ENCODE measurements at regions not wholly inside any gene's neighbourhood (a gene's known extent, or its start where the extent isn't known, plus 50 kb on each side); places are given as distances from the start of the nearest gene placed in this dataset.

GRCh38 chr1:216836316-216836715 lies 113.1 kb upstream of the ESRRG start:
- H3K4me3 ChIP-seq (ENCODE audit: low read depth, low read length), result no peak overlapping the region
- TF ChIP-seq CTCF (IDR thresholded peaks at IDR 0.05; ENCODE audit: low read depth, low read length, missing control alignments), result no peak
- no peak for DNase-seq (ENCODE audit: low read depth)

GRCh38 chr1:216833509-216833908 lies 110.3 kb upstream of the ESRRG start:
- no peak for TF ChIP-seq CTCF (IDR thresholded peaks at IDR 0.05; ENCODE audit: low read depth, low read length, missing control alignments)
- H3K4me3 ChIP-seq (ENCODE audit: low read depth, low read length), result no peak overlapping the region
- no peak for DNase-seq (ENCODE audit: low read depth)

- no peak for DNase-seq (ENCODE audit: low read depth)
- H3K4me3 ChIP-seq (ENCODE audit: low read depth, low read length), result no peak overlapping the region
- TF ChIP-seq CTCF (IDR thresholded peaks at IDR 0.05; ENCODE audit: low read depth, low read length, missing control alignments), result no peak
Observed at GRCh38 chr1:216832192-216832591, 109.0 kb upstream of the ESRRG start.

GRCh38 chr1:216830424-216831210 lies 107.4 kb upstream of the ESRRG start:
- no peak overlapping the region for H3K4me3 ChIP-seq (ENCODE audit: low read depth, low read length)
- TF ChIP-seq CTCF (IDR thresholded peaks at IDR 0.05; ENCODE audit: low read depth, low read length, missing control alignments), result no peak
- no peak for DNase-seq (ENCODE audit: low read depth)

GRCh38 chr1:216827251-216827650 lies 104.0 kb upstream of the ESRRG start:
- TF ChIP-seq CTCF (IDR thresholded peaks at IDR 0.05; ENCODE audit: low read depth, low read length, missing control alignments), result no peak
- no peak overlapping the region for H3K4me3 ChIP-seq (ENCODE audit: low read depth, low read length)
- DNase-seq (ENCODE audit: low read depth), result no peak

GRCh38 chr1:216826646-216827045 lies 103.4 kb upstream of the ESRRG start:
- DNase-seq (ENCODE audit: low read depth), result no peak
- H3K4me3 ChIP-seq (ENCODE audit: low read depth, low read length), result no peak overlapping the region
- no peak for TF ChIP-seq CTCF (IDR thresholded peaks at IDR 0.05; ENCODE audit: low read depth, low read length, missing control alignments)

- no peak overlapping the region for H3K4me3 ChIP-seq (ENCODE audit: low read depth, low read length)
- no peak for TF ChIP-seq CTCF (IDR thresholded peaks at IDR 0.05; ENCODE audit: low read depth, low read length, missing control alignments)
- DNase-seq (ENCODE audit: low read depth), result no peak
Observed at GRCh38 chr1:216826214-216826613, 103.0 kb upstream of the ESRRG start.

Data from GM12864 (cell line).